ENCODE measurements at regions not wholly inside any gene's neighbourhood (a gene's known extent, or its start where the extent isn't known, plus 50 kb on each side); places are given as distances from the start of the nearest gene placed in this dataset.
"Not testable (repeated sequence)": the region's sequence is repeated elsewhere in the genome, so short reads cannot be mapped to it uniquely, and the experiment has no call there.

- not testable (repeated sequence) for DNase-seq
Measured at GRCh38 chr17:16869531-16870252, 102.2 kb downstream of the TNFRSF13B start.

- not testable (repeated sequence) for DNase-seq
Measured at GRCh38 chr17:16868616-16869015, 103.3 kb downstream of the TNFRSF13B start.

- peak; percentile 40 for DNase-seq
Measured at GRCh38 chr17:16867545-16867944, 104.4 kb downstream of the TNFRSF13B start.

GRCh38 chr17:16866841-16867240, 105.1 kb downstream of the TNFRSF13B start:
- DNase-seq = not testable (repeated sequence)

- DNase-seq = no peak
Measured at GRCh38 chr17:16866436-16866835, 105.5 kb downstream of the TNFRSF13B start.

- DNase-seq = not testable (repeated sequence)
Measured at GRCh38 chr17:16865704-16866103, 106.2 kb downstream of the TNFRSF13B start.

GRCh38 chr17:16865077-16865613, 106.8 kb downstream of the TNFRSF13B start:
- DNase-seq = not testable (repeated sequence)

GRCh38 chr17:16864462-16865076, 107.3 kb downstream of the TNFRSF13B start:
- DNase-seq = not testable (repeated sequence)

GRCh38 chr17:16861152-16861551, 110.8 kb downstream of the TNFRSF13B start:
- DNase-seq = not testable (repeated sequence)

GRCh38 chr17:16860467-16860866, 111.5 kb downstream of the TNFRSF13B start:
- DNase-seq = not testable (repeated sequence)

- not testable (repeated sequence) for DNase-seq
Measured at GRCh38 chr17:16859515-16859914, 112.4 kb downstream of the TNFRSF13B start.

- DNase-seq = not testable (repeated sequence)
Measured at GRCh38 chr17:16857746-16858145, 114.2 kb downstream of the TNFRSF13B start.

- DNase-seq = not testable (repeated sequence)
Measured at GRCh38 chr17:16856846-16857245, 115.1 kb downstream of the TNFRSF13B start.

- not testable (repeated sequence) for DNase-seq
Measured at GRCh38 chr17:16856171-16856570, 115.7 kb downstream of the TNFRSF13B start.

- not testable (repeated sequence) for DNase-seq
Measured at GRCh38 chr17:16854636-16855035, 117.3 kb downstream of the TNFRSF13B start.

- DNase-seq = no peak
Measured at GRCh38 chr17:16853661-16854320, 118.1 kb downstream of the TNFRSF13B start.

- DNase-seq = not testable (repeated sequence)
Measured at GRCh38 chr17:16849861-16850260, 122.1 kb downstream of the TNFRSF13B start.

GRCh38 chr17:16848997-16849396, 122.9 kb downstream of the TNFRSF13B start:
- not testable (repeated sequence) for DNase-seq

- not testable (repeated sequence) for DNase-seq
Measured at GRCh38 chr17:16845098-16845497, 126.8 kb downstream of the TNFRSF13B start.

GRCh38 chr17:16844669-16845068, 127.2 kb downstream of the TNFRSF13B start:
- not testable (repeated sequence) for DNase-seq

- DNase-seq = not testable (repeated sequence)
Measured at GRCh38 chr17:16843511-16843910, 128.4 kb downstream of the TNFRSF13B start.

GRCh38 chr17:16842346-16842745, 129.6 kb downstream of the TNFRSF13B start:
- not testable (repeated sequence) for DNase-seq

GRCh38 chr17:16841896-16842295, 130.0 kb downstream of the TNFRSF13B start:
- DNase-seq = not testable (repeated sequence)

Measured in NCI-H2171 treated with DMSO at 0.1 percent for 48 hours (cell line).